ENCODE measurements at regions not wholly inside any gene's neighbourhood (a gene's known extent, or its start where the extent isn't known, plus 50 kb on each side); places are given as distances from the start of the nearest gene placed in this dataset.

- TF ChIP-seq ZNF274 (IDR thresholded peaks at IDR 0.05; ENCODE audit: low read depth, low read length) (no peak), SUZ12 (IDR thresholded peaks at IDR 0.05; ENCODE audit: extremely low read depth, insufficient read depth, insufficient read length) (no peak), YY1 (IDR thresholded peaks at IDR 0.05; ENCODE audit: insufficient read depth, insufficient read length) (no peak)
These were observed 132.1 kb upstream of the SLC4A4 start for GRCh38 chr4:71206763-71207162.

All from NT2/D1 (cell line).